GM18907 (cell line): ENCODE measurements at regions not wholly inside any gene's neighbourhood (a gene's known extent, or its start where the extent isn't known, plus 50 kb on each side); places are given as distances from the start of the nearest gene placed in this dataset.

Experiments
- ATAC-seq: cut with Tn5 transposase; IDR thresholded peaks from one replicate; pipeline ENCODE4 v1.9.1; 2021; ENCODE audit warnings: mild to moderate bottlenecking, moderate library complexity; ENCODE audit not compliant: unreplicated experiment

GRCh38 chr11:19307498-19307897, 66.8 kb upstream of the E2F8 start:
- ATAC-seq: no peak

DNA sequence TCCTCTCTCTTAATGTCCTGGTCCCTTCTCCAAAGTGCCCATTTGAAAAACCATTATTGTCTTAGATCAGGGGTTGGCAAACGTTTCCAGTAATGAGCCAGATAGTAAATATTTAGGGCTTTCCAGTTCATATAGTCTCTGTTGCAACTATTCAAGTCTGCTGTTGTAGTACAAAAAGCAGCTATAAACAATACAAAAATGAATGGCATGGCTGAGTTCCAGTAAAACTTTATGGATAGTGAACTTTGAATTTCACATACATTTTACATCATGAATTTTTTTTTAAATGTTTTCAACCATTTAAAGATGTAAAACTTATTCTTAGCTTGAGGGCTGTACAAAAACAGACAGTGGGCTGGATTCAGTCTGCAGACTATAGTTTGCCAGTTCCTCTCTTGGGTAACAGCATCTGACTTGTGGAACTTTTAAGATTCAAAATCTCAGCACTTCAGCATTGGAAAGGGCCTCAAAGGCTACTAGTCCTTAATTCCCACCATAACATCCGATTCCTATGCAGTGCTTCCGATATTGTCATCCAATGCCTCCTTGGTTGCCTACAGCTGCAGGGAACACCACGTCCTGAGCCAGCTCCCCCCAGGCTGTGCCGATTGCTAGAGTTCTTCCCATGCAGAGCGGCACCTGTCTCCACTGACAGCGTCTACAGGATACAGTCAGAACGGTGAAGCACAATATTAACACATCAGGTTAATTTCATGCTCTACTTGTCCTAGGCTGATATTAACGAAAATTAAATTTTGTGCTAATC, 65.6 kb upstream of the E2F8 start:
- ATAC-seq: no peak

DNA sequence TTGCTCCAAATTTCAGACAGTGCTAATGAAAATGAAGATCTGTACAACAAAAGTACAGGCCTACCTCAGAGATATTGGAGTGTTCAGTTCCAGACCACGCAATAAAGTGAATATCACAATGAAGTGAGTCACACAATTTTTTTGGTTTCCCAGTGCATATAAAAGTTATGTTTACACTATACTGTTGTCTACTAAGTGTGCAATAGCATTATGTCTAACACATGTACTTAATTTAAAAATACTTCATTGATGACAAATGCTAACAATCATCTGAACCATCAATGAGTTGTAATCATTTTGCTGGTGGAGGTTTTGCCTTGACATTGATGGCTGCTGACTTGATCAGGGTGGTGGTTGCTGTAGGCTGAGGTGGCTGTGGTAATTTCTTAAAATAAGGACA, 60.6 kb upstream of the E2F8 start:
- no peak for ATAC-seq

GRCh38 chr11:19294444-19294843, 53.7 kb upstream of the E2F8 start:
- ATAC-seq: no peak

DNA sequence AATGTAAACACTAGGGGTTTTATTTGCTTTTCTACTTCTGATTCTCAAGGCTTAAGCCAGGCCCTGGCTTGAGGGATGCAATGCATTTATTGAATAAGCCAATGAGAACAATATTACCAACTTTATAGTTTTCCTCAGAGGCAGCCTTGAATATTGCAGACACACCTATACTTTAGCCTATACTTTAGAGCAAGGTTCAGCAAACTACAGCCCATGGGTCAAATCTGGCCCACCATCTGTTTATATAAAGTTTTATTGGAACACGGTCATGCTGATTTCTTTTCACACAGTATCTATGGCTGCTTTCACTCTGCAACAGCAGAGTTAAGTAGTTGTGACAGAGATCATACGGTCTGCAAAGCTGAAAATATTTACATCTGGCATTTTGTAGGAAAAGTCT, 50.3 kb upstream of the E2F8 start:
- no peak for ATAC-seq
